ENCODE measurements at regions not wholly inside any gene's neighbourhood (a gene's known extent, or its start where the extent isn't known, plus 50 kb on each side); places are given as distances from the start of the nearest gene placed in this dataset.

GRCh38 chr3:18791182-18791581 lies 357.1 kb upstream of the KCNH8 start:
- H3K27ac ChIP-seq, result no peak overlapping the region
- H3K9me3 ChIP-seq (ENCODE audit: low read depth), result no peaks in the 10 kb centered on the region
- H3K27me3 ChIP-seq (replicated peaks; ENCODE audit: insufficient read depth), result no peaks in the 10 kb centered on the region
- DNase-seq, result no peak
- no peaks in the 10 kb centered on the region for H3K36me3 ChIP-seq (ENCODE audit: low read depth)
- H3K9ac ChIP-seq, result no peak overlapping the region
- 25 to 28% methylated on average over 8 of the region's 8 CpGs for WGBS, 2 experiments (ENCODE audit: low coverage in 1 of 2, low lambda C conversion rate in 2 of 2, missing lambda C conversion rate in 2 of 2)
- in situ Hi-C loops (cut with MboI), result no loop called here
- no peaks in the 10 kb centered on the region for H3F3A ChIP-seq (ENCODE audit: insufficient read depth)
- H2AFZ ChIP-seq, result no peak overlapping the region
- H3K79me2 ChIP-seq (ENCODE audit: insufficient read depth), result no peaks in the 10 kb centered on the region
- H3K4me2 ChIP-seq (ENCODE audit: unreplicated experiment), result no peak overlapping the region
- no peaks in the 10 kb centered on the region for H4K20me1 ChIP-seq (ENCODE audit: insufficient read depth)
- TF ChIP-seq EZH2phosphoT487 (IDR thresholded peaks at IDR 0.05; ENCODE audit: insufficient read depth, low read depth), result no peak
- TF ChIP-seq EZH2 (IDR thresholded peaks at IDR 0.05; ENCODE audit: insufficient read depth, poor library complexity, severe bottlenecking), result no peak
- no peaks in the 10 kb centered on the region for H3K9me2 ChIP-seq (ENCODE audit: insufficient read depth)
- no peak overlapping the region for H3K4me3 ChIP-seq
- H3K4me1 ChIP-seq (ENCODE audit: insufficient read depth), result no peaks in the 10 kb centered on the region

DNA sequence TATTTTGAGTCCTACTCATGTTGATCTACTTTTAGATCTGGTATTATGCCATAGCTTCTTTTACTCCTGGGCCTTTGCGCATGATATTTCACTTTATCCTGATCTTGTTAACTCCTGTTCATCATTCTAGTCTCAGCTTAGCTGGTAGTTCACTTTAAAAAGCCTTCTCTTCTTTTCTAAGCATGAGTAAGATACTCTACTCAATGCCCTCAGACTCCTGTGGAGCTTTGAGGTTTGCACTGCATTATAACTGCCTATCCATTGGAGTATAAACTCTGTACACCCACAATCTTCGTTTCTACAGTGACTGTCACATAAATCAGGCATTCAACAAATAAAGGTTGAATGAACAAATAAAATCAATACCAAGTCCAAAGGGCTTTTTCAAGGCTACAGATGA lies 357.9 kb upstream of the KCNH8 start:
- Histone ChIP-seq H3K79me2 (ENCODE audit: insufficient read depth) (no peaks in the 10 kb centered on the region), H3K9me3 (ENCODE audit: low read depth) (no peaks in the 10 kb centered on the region), H3F3A (ENCODE audit: insufficient read depth) (no peaks in the 10 kb centered on the region), H3K4me3 (no peak overlapping the region), H2AFZ (no peak overlapping the region), H3K4me1 (ENCODE audit: insufficient read depth) (no peaks in the 10 kb centered on the region), H3K36me3 (ENCODE audit: low read depth) (no peaks in the 10 kb centered on the region), H3K27me3 (replicated peaks; ENCODE audit: insufficient read depth) (no peaks in the 10 kb centered on the region), H3K27ac (no peak overlapping the region), H3K9ac (no peak overlapping the region), H3K4me2 (ENCODE audit: unreplicated experiment) (no peak overlapping the region), H3K9me2 (ENCODE audit: insufficient read depth) (no peaks in the 10 kb centered on the region), H4K20me1 (ENCODE audit: insufficient read depth) (no peaks in the 10 kb centered on the region)
- 22 to 33% methylated on average over 2 of the region's 2 CpGs for WGBS, 2 experiments (ENCODE audit: low coverage in 1 of 2, low lambda C conversion rate in 2 of 2, missing lambda C conversion rate in 2 of 2)
- TF ChIP-seq EZH2 (IDR thresholded peaks at IDR 0.05; ENCODE audit: insufficient read depth, poor library complexity, severe bottlenecking) (no peak), EZH2phosphoT487 (IDR thresholded peaks at IDR 0.05; ENCODE audit: insufficient read depth, low read depth) (no peak)
- in situ Hi-C loops (cut with MboI), result no loop called here
- DNase-seq, result no peak

DNA sequence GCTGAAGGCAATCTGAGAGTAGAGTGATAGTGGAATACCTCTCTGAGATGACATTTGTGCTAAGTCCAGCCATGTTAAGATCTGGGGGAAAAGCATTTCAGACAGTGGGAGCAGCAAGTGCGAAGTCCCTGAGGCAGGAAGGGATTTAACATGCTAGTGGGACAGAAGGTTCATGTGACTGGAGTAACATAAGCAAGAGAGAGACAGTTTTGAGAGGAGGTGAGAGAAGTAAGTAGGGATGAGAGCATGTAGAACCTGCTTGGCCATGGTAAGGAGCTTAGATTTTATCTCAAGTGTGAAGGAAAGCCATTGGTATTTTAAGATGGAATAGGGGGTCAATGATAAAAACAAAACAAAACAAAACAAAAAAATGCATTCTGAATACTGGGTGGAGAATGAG lies 358.6 kb upstream of the KCNH8 start:
- Histone ChIP-seq H3K9ac (no peak overlapping the region), H3K27me3 (replicated peaks; ENCODE audit: insufficient read depth) (no peaks in the 10 kb centered on the region), H3K36me3 (ENCODE audit: low read depth) (no peaks in the 10 kb centered on the region), H3K79me2 (ENCODE audit: insufficient read depth) (no peaks in the 10 kb centered on the region), H3F3A (ENCODE audit: insufficient read depth) (no peaks in the 10 kb centered on the region), H3K27ac (no peak overlapping the region), H2AFZ (no peak overlapping the region), H3K4me2 (ENCODE audit: unreplicated experiment) (no peak overlapping the region), H3K4me3 (no peak overlapping the region), H3K9me2 (ENCODE audit: insufficient read depth) (no peaks in the 10 kb centered on the region), H4K20me1 (ENCODE audit: insufficient read depth) (no peaks in the 10 kb centered on the region), H3K9me3 (ENCODE audit: low read depth) (no peaks in the 10 kb centered on the region), H3K4me1 (ENCODE audit: insufficient read depth) (no peaks in the 10 kb centered on the region)
- no peak for DNase-seq
- WGBS, 2 experiments (ENCODE audit: low coverage in 1 of 2, low lambda C conversion rate in 2 of 2, missing lambda C conversion rate in 2 of 2), result 22 to 40% methylated on average over 1 of the region's 1 CpG
- in situ Hi-C loops (cut with MboI), result no loop called here
- no peak for TF ChIP-seq EZH2 (IDR thresholded peaks at IDR 0.05; ENCODE audit: insufficient read depth, poor library complexity, severe bottlenecking)
- TF ChIP-seq EZH2phosphoT487 (IDR thresholded peaks at IDR 0.05; ENCODE audit: insufficient read depth, low read depth), result no peak

DNA sequence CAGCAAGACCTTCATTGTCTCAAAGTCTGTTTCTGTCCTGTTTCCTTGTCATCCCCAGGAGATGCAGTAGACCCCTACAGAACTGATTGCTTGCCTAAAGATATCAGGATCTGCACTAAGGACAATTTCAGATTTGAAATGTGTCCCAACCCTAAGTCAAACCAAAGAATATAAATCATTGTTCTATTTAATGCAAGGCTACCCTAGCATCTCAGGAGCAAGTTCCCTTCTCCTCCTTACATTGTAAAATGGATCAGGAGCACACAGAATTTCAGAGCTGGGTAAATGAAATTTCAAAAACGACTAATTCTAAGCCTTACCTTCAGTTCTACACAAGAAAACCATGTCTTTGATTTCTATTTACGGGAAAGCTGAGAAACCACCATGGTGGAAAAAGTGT lies 360.9 kb upstream of the KCNH8 start:
- no peak for TF ChIP-seq EZH2phosphoT487 (IDR thresholded peaks at IDR 0.05; ENCODE audit: insufficient read depth, low read depth)
- TF ChIP-seq EZH2 (IDR thresholded peaks at IDR 0.05; ENCODE audit: insufficient read depth, poor library complexity, severe bottlenecking), result no peak
- no peaks in the 10 kb centered on the region for H3F3A ChIP-seq (ENCODE audit: insufficient read depth)
- H3K4me1 ChIP-seq (ENCODE audit: insufficient read depth), result no peaks in the 10 kb centered on the region
- H3K9me2 ChIP-seq (ENCODE audit: insufficient read depth), result no peaks in the 10 kb centered on the region
- no peak for DNase-seq
- no peak overlapping the region for H3K4me3 ChIP-seq
- H4K20me1 ChIP-seq (ENCODE audit: insufficient read depth), result no peaks in the 10 kb centered on the region
- H3K79me2 ChIP-seq (ENCODE audit: insufficient read depth), result no peaks in the 10 kb centered on the region
- H3K9ac ChIP-seq, result no peak overlapping the region
- H3K27ac ChIP-seq, result no peak overlapping the region
- in situ Hi-C loops (cut with MboI), result no loop called here
- no peak overlapping the region for H2AFZ ChIP-seq
- WGBS, 2 experiments (ENCODE audit: low coverage in 1 of 2, low lambda C conversion rate in 2 of 2, missing lambda C conversion rate in 2 of 2), result 48 to 56% methylated on average over 2 of the region's 2 CpGs
- no peaks in the 10 kb centered on the region for H3K36me3 ChIP-seq (ENCODE audit: low read depth)
- H3K4me2 ChIP-seq (ENCODE audit: unreplicated experiment), result no peak overlapping the region
- no peaks in the 10 kb centered on the region for H3K9me3 ChIP-seq (ENCODE audit: low read depth)
- H3K27me3 ChIP-seq (replicated peaks; ENCODE audit: insufficient read depth), result no peaks in the 10 kb centered on the region

GRCh38 chr3:18786650-18787323 lies 361.5 kb upstream of the KCNH8 start:
- Histone ChIP-seq H3K79me2 (ENCODE audit: insufficient read depth) (no peaks in the 10 kb centered on the region), H3K9ac (no peak overlapping the region), H3K27ac (no peak overlapping the region), H3K36me3 (ENCODE audit: low read depth) (no peaks in the 10 kb centered on the region), H3K4me2 (ENCODE audit: unreplicated experiment) (no peak overlapping the region), H3K9me2 (ENCODE audit: insufficient read depth) (no peaks in the 10 kb centered on the region), H3K4me1 (ENCODE audit: insufficient read depth) (no peaks in the 10 kb centered on the region), H3K4me3 (no peak overlapping the region), H4K20me1 (ENCODE audit: insufficient read depth) (no peaks in the 10 kb centered on the region), H3K9me3 (ENCODE audit: low read depth) (no peaks in the 10 kb centered on the region), H2AFZ (no peak overlapping the region), H3K27me3 (replicated peaks; ENCODE audit: insufficient read depth) (no peaks in the 10 kb centered on the region), H3F3A (ENCODE audit: insufficient read depth) (no peaks in the 10 kb centered on the region)
- 50 to 60% methylated on average over 1 of the region's 1 CpG for WGBS, 2 experiments (ENCODE audit: low coverage in 1 of 2, low lambda C conversion rate in 2 of 2, missing lambda C conversion rate in 2 of 2)
- in situ Hi-C loops (cut with MboI), result no loop called here
- TF ChIP-seq EZH2phosphoT487 (IDR thresholded peaks at IDR 0.05; ENCODE audit: insufficient read depth, low read depth) (no peak), EZH2 (IDR thresholded peaks at IDR 0.05; ENCODE audit: insufficient read depth, poor library complexity, severe bottlenecking) (no peak)
- DNase-seq, result no peak

All from GM23248 (cell line).